HG02623 (cell line): ENCODE measurements at regions not wholly inside any gene's neighbourhood (a gene's known extent, or its start where the extent isn't known, plus 50 kb on each side); places are given as distances from the start of the nearest gene placed in this dataset.
"Not testable (repeated sequence)": the region's sequence is repeated elsewhere in the genome, so short reads cannot be mapped to it uniquely, and the experiment has no call there.

ENCODE experiments used
- ATAC-seq: cut with Tn5 transposase; IDR thresholded peaks from one replicate; pipeline ENCODE4 v1.9.1; 2021; ENCODE audit warnings: moderate library complexity; ENCODE audit not compliant: unreplicated experiment

GRCh38 chr15:93762036-93762435 lies 469.3 kb upstream of the MCTP2 start:
- ATAC-seq, result no peak

GRCh38 chr15:93759629-93760028 lies 471.7 kb upstream of the MCTP2 start:
- ATAC-seq, result no peak

GRCh38 chr15:93758824-93759223 lies 472.5 kb upstream of the MCTP2 start:
- ATAC-seq, result no peak

- ATAC-seq, result no peak
Measured at GRCh38 chr15:93748710-93749109, 482.7 kb upstream of the MCTP2 start.

- ATAC-seq, result not testable (repeated sequence)
Measured at GRCh38 chr15:93734976-93735375, 496.4 kb upstream of the MCTP2 start.

GRCh38 chr15:93730724-93731123 lies 500.6 kb upstream of the MCTP2 start:
- no peak for ATAC-seq

- ATAC-seq, result no peak
Measured at GRCh38 chr15:93722165-93722564, 509.2 kb upstream of the MCTP2 start.

- ATAC-seq, result no peak
Measured at GRCh38 chr15:93720607-93721006, 510.8 kb upstream of the MCTP2 start.

- no peak for ATAC-seq
Measured at GRCh38 chr15:93719921-93720351, 511.4 kb upstream of the MCTP2 start.

GRCh38 chr15:93716615-93717231 lies 514.6 kb upstream of the MCTP2 start:
- ATAC-seq, result no peak

GRCh38 chr15:93709708-93710107 lies 521.7 kb upstream of the MCTP2 start:
- ATAC-seq, result no peak

GRCh38 chr15:93708724-93709445 lies 522.5 kb upstream of the MCTP2 start:
- no peak for ATAC-seq

GRCh38 chr15:93707751-93708150 lies 523.6 kb upstream of the MCTP2 start:
- no peak for ATAC-seq

- ATAC-seq, result no peak
Measured at GRCh38 chr15:93706495-93707292, 524.7 kb upstream of the MCTP2 start.

GRCh38 chr15:93705753-93706455 lies 525.5 kb upstream of the MCTP2 start:
- ATAC-seq, result no peak

GRCh38 chr15:93703092-93703739 lies 528.1 kb upstream of the MCTP2 start:
- no peak for ATAC-seq

- no peak for ATAC-seq
Measured at GRCh38 chr15:93700051-93700450, 531.3 kb upstream of the MCTP2 start.

- ATAC-seq, result no peak
Measured at GRCh38 chr15:93694033-93694432, 537.3 kb upstream of the MCTP2 start.

GRCh38 chr15:93683651-93684050 lies 547.7 kb upstream of the MCTP2 start:
- no peak for ATAC-seq

- ATAC-seq, result no peak
Measured at GRCh38 chr15:93671387-93671943, 559.9 kb upstream of the MCTP2 start.
